Activated naive CD8-positive, alpha-beta T cell treated with anti-CD3 and anti-CD28 coated beads, Interleukin-2, amount 10 ng/mL, durations not matched to agents 7 days and 5 days (primary cell): ENCODE measurements at regions not wholly inside any gene's neighbourhood (a gene's known extent, or its start where the extent isn't known, plus 50 kb on each side); places are given as distances from the start of the nearest gene placed in this dataset.

Experiments used
- ATAC-seq: fragments of 150-1000 bp; cut with Tn5 transposase; one replicate; pipeline ENCODE4 v1.10.0; 2021; ENCODE audit warnings: low read depth, moderate library complexity
- POLR2A ChIA-PET: fragments of 350-600 bp; sonication (Branson Sonifier 250); formaldehyde crosslinking; loops from one replicate; lab custom pipeline; 2021; ENCODE audit warnings: antibody characterized with exemption; lab: Charles Lee
- DNase-seq: peaks from one replicate; pipeline ENCODE4 v3.0.0; 2021
- H3K27ac Mint-ChIP-seq: one replicate; pipeline ENCODE4 v1.8.0; 2022; ENCODE audit warnings: mild to moderate bottlenecking, mixed read lengths
- H3K27me3 Mint-ChIP-seq: one replicate; pipeline ENCODE4 v1.8.0; 2022; ENCODE audit warnings: mild to moderate bottlenecking, moderate library complexity, mixed read lengths
- H3K36me3 Mint-ChIP-seq: one replicate; pipeline ENCODE4 v1.8.0; 2021; ENCODE audit warnings: mild to moderate bottlenecking, mixed read lengths
- H3K4me1 Mint-ChIP-seq: one replicate; pipeline ENCODE4 v1.8.0; 2021; ENCODE audit warnings: mixed read lengths
- H3K4me3 Mint-ChIP-seq: one replicate; pipeline ENCODE4 v1.8.0; 2022; ENCODE audit warnings: mild to moderate bottlenecking, moderate library complexity, mixed read lengths
- H3K9me3 Mint-ChIP-seq: one replicate; pipeline ENCODE4 v1.8.0; 2021; ENCODE audit warnings: mixed read lengths

- no peak for ATAC-seq
- POLR2A ChIA-PET = no interaction called here
- no peak overlapping the region for H3K4me3 Mint-ChIP-seq
- no peaks in the 10 kb centered on the region for H3K4me1 Mint-ChIP-seq
- peaks cover 17% of the 10 kb centered on the region for H3K27me3 Mint-ChIP-seq
- H3K9me3 Mint-ChIP-seq = no peaks in the 10 kb centered on the region
- H3K36me3 Mint-ChIP-seq = no peaks in the 10 kb centered on the region
- no peak overlapping the region for H3K27ac Mint-ChIP-seq
- DNase-seq = no peak
Measured at GRCh38 chr16:86758932-86759331, 180.6 kb downstream of the FOXL1 start.

GRCh38 chr16:86761111-86762031 lies 183.0 kb downstream of the FOXL1 start:
- POLR2A ChIA-PET = no interaction called here
- H3K27me3 Mint-ChIP-seq = peaks cover 17% of the 10 kb centered on the region
- no peak for ATAC-seq

GRCh38 chr16:86762095-86762494 lies 183.7 kb downstream of the FOXL1 start:
- H3K27me3 Mint-ChIP-seq = peaks cover 17% of the 10 kb centered on the region
- DNase-seq (no peak), ATAC-seq (no peak)
- no peaks in the 10 kb centered on the region for H3K36me3 Mint-ChIP-seq
- no peaks in the 10 kb centered on the region for H3K9me3 Mint-ChIP-seq
- POLR2A ChIA-PET = no interaction called here
- H3K27ac Mint-ChIP-seq = no peak overlapping the region
- no peaks in the 10 kb centered on the region for H3K4me1 Mint-ChIP-seq
- H3K4me3 Mint-ChIP-seq = no peak overlapping the region

More at GRCh38 chr16:86761111-86762031, 183.0 kb downstream of the FOXL1 start:
- Mint-ChIP-seq H3K27ac (no peak overlapping the region), H3K36me3 (no peaks in the 10 kb centered on the region), H3K4me1 (no peaks in the 10 kb centered on the region), H3K4me3 (no peak overlapping the region), H3K9me3 (no peaks in the 10 kb centered on the region)
- DNase-seq = peak; percentile 58

GRCh38 chr16:86763819-86764218 lies 185.5 kb downstream of the FOXL1 start:
- H3K27ac Mint-ChIP-seq = no peak overlapping the region
- peaks cover 10% of the 10 kb centered on the region for H3K27me3 Mint-ChIP-seq
- no peaks in the 10 kb centered on the region for H3K9me3 Mint-ChIP-seq
- H3K4me3 Mint-ChIP-seq = no peak overlapping the region
- DNase-seq = no peak
- POLR2A ChIA-PET = no interaction called here
- H3K36me3 Mint-ChIP-seq = no peaks in the 10 kb centered on the region
- no peak for ATAC-seq
- no peaks in the 10 kb centered on the region for H3K4me1 Mint-ChIP-seq

GRCh38 chr16:86764551-86764950 lies 186.2 kb downstream of the FOXL1 start:
- no peaks in the 10 kb centered on the region for H3K9me3 Mint-ChIP-seq
- ATAC-seq = no peak
- no peak overlapping the region for H3K27ac Mint-ChIP-seq

GRCh38 chr16:86765389-86766026 lies 187.2 kb downstream of the FOXL1 start:
- no peaks in the 10 kb centered on the region for H3K9me3 Mint-ChIP-seq
- DNase-seq (no peak), ATAC-seq (no peak)
- no peak overlapping the region for H3K27ac Mint-ChIP-seq
- POLR2A ChIA-PET = no interaction called here
- no peaks in the 10 kb centered on the region for H3K4me1 Mint-ChIP-seq
- H3K36me3 Mint-ChIP-seq = no peaks in the 10 kb centered on the region
- no peak overlapping the region for H3K4me3 Mint-ChIP-seq
- H3K27me3 Mint-ChIP-seq = no peaks in the 10 kb centered on the region

More at GRCh38 chr16:86764551-86764950, 186.2 kb downstream of the FOXL1 start:
- DNase-seq = no peak
- Mint-ChIP-seq H3K27me3 (peaks cover 6% of the 10 kb centered on the region), H3K4me3 (no peak overlapping the region), H3K36me3 (no peaks in the 10 kb centered on the region), H3K4me1 (no peaks in the 10 kb centered on the region)
- POLR2A ChIA-PET = no interaction called here

- no peak for ATAC-seq
- Mint-ChIP-seq H3K9me3 (no peaks in the 10 kb centered on the region), H3K27ac (no peak overlapping the region), H3K4me3 (no peak overlapping the region), H3K4me1 (no peaks in the 10 kb centered on the region), H3K27me3 (no peaks in the 10 kb centered on the region), H3K36me3 (no peaks in the 10 kb centered on the region)
- POLR2A ChIA-PET = no interaction called here
- no peak for DNase-seq
Measured at GRCh38 chr16:86766700-86767099, 188.4 kb downstream of the FOXL1 start.

GRCh38 chr16:86768228-86768791 lies 190.0 kb downstream of the FOXL1 start:
- Mint-ChIP-seq H3K4me3 (no peak overlapping the region), H3K4me1 (no peaks in the 10 kb centered on the region), H3K36me3 (no peaks in the 10 kb centered on the region), H3K9me3 (no peaks in the 10 kb centered on the region), H3K27me3 (no peaks in the 10 kb centered on the region), H3K27ac (no peak overlapping the region)
- ATAC-seq = no peak
- no peak for DNase-seq
- POLR2A ChIA-PET = no interaction called here

- ATAC-seq = no peak
- Mint-ChIP-seq H3K4me1 (no peaks in the 10 kb centered on the region), H3K27me3 (no peaks in the 10 kb centered on the region), H3K9me3 (no peaks in the 10 kb centered on the region), H3K36me3 (no peaks in the 10 kb centered on the region), H3K27ac (no peak overlapping the region), H3K4me3 (no peak overlapping the region)
- DNase-seq = no peak
- POLR2A ChIA-PET = no interaction called here
Measured at GRCh38 chr16:86768999-86769398, 190.7 kb downstream of the FOXL1 start.

GRCh38 chr16:86771506-86772460 lies 193.4 kb downstream of the FOXL1 start:
- Mint-ChIP-seq H3K27me3 (peaks cover 3% of the 10 kb centered on the region), H3K27ac (no peak overlapping the region), H3K36me3 (no peaks in the 10 kb centered on the region), H3K9me3 (no peaks in the 10 kb centered on the region), H3K4me1 (no peaks in the 10 kb centered on the region), H3K4me3 (no peak overlapping the region)
- no peak for ATAC-seq
- POLR2A ChIA-PET = no interaction called here
- no peak for DNase-seq

- ATAC-seq (no peak), DNase-seq (no peak)
- POLR2A ChIA-PET = no interaction called here
- Mint-ChIP-seq H3K9me3 (no peaks in the 10 kb centered on the region), H3K4me3 (no peak overlapping the region), H3K4me1 (no peaks in the 10 kb centered on the region), H3K36me3 (no peaks in the 10 kb centered on the region), H3K27ac (no peak overlapping the region), H3K27me3 (peaks cover 3% of the 10 kb centered on the region)
Measured at GRCh38 chr16:86772671-86773353, 194.5 kb downstream of the FOXL1 start.

- no peaks in the 10 kb centered on the region for H3K36me3 Mint-ChIP-seq
- no peaks in the 10 kb centered on the region for H3K9me3 Mint-ChIP-seq
- peaks cover 3% of the 10 kb centered on the region for H3K27me3 Mint-ChIP-seq
- H3K4me3 Mint-ChIP-seq = no peak overlapping the region
- H3K4me1 Mint-ChIP-seq = no peaks in the 10 kb centered on the region
- ATAC-seq (no peak), DNase-seq (no peak)
- POLR2A ChIA-PET = no interaction called here
- no peak overlapping the region for H3K27ac Mint-ChIP-seq
Measured at GRCh38 chr16:86773354-86773715, 195.0 kb downstream of the FOXL1 start.
